NT2/D1 (cell line): ENCODE measurements at regions not wholly inside any gene's neighbourhood (a gene's known extent, or its start where the extent isn't known, plus 50 kb on each side); places are given as distances from the start of the nearest gene placed in this dataset.

Experiments
- YY1 ChIP-seq: IDR thresholded peaks from 2 replicates; pipeline ENCODE4 v1.6.1; 2011; ENCODE audit not compliant: insufficient read length, insufficient read depth
- ZNF274 ChIP-seq: IDR thresholded peaks from 2 replicates; pipeline ENCODE4 v1.6.1; 2011; ENCODE audit warnings: mild to moderate bottlenecking, low read depth, low read length

- TF ChIP-seq YY1: no peak
- TF ChIP-seq ZNF274: no peak
These were observed 93.7 kb downstream of the PCDH1 start for GRCh38 chr5:141784529-141784928.
